Spleen (tissue), 7 donors: ENCODE measurements at regions not wholly inside any gene's neighbourhood (a gene's known extent, or its start where the extent isn't known, plus 50 kb on each side); places are given as distances from the start of the nearest gene placed in this dataset.

Source experiments
- POLR2A ChIP-seq, 3 donors: fragments of 450-650 bp; IDR thresholded peaks; one replicate each; pipeline ENCODE4 v1.5.1; 2017; ENCODE audit warnings: antibody characterized with exemption in 3 of 3, mild to moderate bottlenecking in 1 of 3
- TF ChIP-seq, protein P1 (sequence below), 11 experiments: fragments of 200-600 bp in 7 of 11; fragments of 450-650 bp in 4 of 11; sonication (generic) in 4 of 11; IDR thresholded peaks in 8 of 11; conservative IDR thresholded peaks in 3 of 11; 1 replicate in 7 of 11; 2 replicates in 4 of 11; pipeline versions ENCODE4 v1.4.0 to v1.8.0; 2016 to 2021; ENCODE audit warnings: antibody characterized with exemption in 11 of 11, inconsistent platforms in 4 of 11, mild to moderate bottlenecking in 1 of 11
- donor health status: DM: no; HTN: no; CAD: no; lungs with moderate emphysema.
- donor health status: DM: no; HTN: no; CAD: no.
- donor health status: DM: no; HTN: no; CAD: no.

DNA sequence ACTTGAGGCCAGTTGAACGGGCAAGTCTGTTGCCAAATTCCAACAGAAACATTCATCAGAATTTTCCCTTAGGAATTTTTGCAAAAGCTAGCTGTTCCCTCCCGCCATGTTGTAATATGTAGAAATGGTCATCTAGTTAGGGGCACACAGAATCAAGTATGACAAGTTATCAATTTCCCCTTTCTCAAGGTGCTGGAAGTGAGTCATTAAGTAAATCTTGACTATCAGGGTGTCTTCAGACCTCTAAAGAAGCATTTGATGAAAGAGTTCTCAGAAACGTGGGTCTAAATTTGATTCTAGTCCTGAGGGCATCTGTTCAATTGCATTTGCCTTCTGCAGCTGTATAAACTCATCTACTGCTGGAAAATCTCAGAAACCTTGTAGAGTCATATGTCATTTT, 123.4 kb upstream of the FRMD4B start:
- TF ChIP-seq, protein P1, sequence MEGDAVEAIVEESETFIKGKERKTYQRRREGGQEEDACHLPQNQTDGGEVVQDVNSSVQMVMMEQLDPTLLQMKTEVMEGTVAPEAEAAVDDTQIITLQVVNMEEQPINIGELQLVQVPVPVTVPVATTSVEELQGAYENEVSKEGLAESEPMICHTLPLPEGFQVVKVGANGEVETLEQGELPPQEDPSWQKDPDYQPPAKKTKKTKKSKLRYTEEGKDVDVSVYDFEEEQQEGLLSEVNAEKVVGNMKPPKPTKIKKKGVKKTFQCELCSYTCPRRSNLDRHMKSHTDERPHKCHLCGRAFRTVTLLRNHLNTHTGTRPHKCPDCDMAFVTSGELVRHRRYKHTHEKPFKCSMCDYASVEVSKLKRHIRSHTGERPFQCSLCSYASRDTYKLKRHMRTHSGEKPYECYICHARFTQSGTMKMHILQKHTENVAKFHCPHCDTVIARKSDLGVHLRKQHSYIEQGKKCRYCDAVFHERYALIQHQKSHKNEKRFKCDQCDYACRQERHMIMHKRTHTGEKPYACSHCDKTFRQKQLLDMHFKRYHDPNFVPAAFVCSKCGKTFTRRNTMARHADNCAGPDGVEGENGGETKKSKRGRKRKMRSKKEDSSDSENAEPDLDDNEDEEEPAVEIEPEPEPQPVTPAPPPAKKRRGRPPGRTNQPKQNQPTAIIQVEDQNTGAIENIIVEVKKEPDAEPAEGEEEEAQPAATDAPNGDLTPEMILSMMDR (IDR thresholded peaks at IDR 0.05 in 8 of 11, conservative IDR thresholded peaks at IDR 0.05 in 3 of 11) = no peak
- no peak for TF ChIP-seq POLR2A (IDR thresholded peaks at IDR 0.05)
